D721Med (cell line): ENCODE measurements at regions not wholly inside any gene's neighbourhood (a gene's known extent, or its start where the extent isn't known, plus 50 kb on each side); places are given as distances from the start of the nearest gene placed in this dataset.
"Not testable (repeated sequence)": the region's sequence is repeated elsewhere in the genome, so short reads cannot be mapped to it uniquely, and the experiment has no call there.

ENCODE experiments used
- DNase-seq: peaks from one replicate; pipeline ENCODE4 v3.0.0; 2011; ENCODE audit warnings: low spot score; ENCODE audit not compliant: insufficient read length
- FAIRE-seq: peaks from 2 replicates; lab custom pipeline; 2011; peaks lifted over from hg19 to GRCh38; lab: Jason Lieb, UNC
- CTCF ChIP-seq: IDR thresholded peaks from 2 replicates; pipeline ENCODE4 v1.5.1; 2012; ENCODE audit warnings: mild to moderate bottlenecking, control low read depth; ENCODE audit not compliant: insufficient read depth; ENCODE audit errors: missing control alignments

DNA sequence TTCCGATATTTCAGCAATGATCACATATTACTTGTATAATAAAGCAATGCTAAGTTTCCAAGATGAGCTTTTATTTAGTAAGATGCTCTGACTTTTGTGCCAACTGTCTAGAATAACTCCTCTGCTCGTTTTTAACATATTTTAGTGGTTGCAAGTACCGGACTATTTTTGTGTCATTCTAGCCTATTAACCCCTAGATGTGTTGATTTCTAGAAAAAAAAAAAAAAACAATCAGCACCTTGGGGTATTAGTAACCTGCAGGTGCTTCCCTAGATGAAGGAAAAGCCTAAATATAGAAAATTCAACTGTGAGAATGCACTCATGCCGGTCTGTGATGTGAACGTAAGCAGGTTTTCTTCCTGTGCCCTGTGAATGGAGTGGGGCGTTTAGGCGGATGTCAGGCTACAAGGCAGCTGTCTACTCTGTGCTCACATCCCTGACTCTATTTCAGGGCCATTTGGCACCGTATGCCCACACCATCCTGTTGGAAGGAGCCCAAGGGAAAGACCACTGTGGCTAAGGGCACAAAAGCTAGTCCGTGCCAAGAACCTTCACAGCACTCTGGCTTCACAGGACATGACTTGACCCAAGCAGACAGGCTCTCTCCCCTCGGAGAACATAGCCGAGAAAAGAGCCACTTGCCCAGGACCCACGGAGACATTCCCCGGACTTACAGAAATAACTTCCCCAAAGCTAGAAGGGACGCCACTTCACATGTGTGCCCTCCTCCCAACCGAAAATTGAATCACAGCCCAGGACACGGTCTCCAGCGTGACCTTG, 60.9 kb upstream of the AGAP1 start:
- TF ChIP-seq CTCF: no peak
- no peak for FAIRE-seq
- DNase-seq: no peak

- FAIRE-seq (no peak), DNase-seq (no peak)
- peak; percentile 34 for TF ChIP-seq CTCF
These were observed 60.0 kb upstream of the AGAP1 start for GRCh38 chr2:235433860-235434259.

- no peak for TF ChIP-seq CTCF
- no peak for DNase-seq
- no peak for FAIRE-seq
These were observed 53.7 kb upstream of the AGAP1 start for GRCh38 chr2:235439959-235440662.

DNA sequence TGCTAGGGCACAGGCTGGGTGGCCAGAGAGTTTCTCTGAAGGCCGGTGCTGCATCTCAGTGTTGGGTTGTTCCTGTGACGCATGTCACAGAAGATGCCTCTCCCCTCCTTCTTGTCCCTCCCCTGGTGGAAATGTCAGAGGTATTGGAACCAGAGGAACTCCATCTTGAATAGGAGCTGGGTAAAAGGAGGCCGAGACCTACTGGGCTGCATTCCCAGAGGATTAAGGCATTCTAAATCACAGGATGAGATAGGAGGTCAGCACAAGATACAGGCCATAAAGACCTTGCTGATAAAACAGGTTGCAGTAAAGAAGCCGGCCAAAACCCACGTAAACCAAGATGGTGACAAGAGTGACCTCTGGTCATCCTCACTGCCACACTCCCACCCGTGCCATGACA, 50.3 kb upstream of the AGAP1 start:
- not testable (repeated sequence) for FAIRE-seq, DNase-seq
